SK-N-SH (cell line): ENCODE measurements at regions not wholly inside any gene's neighbourhood (a gene's known extent, or its start where the extent isn't known, plus 50 kb on each side); places are given as distances from the start of the nearest gene placed in this dataset.

Experiments used
- CTCF ChIA-PET: fragments of 300-600, 350-600 bp; formaldehyde crosslinking; extraction: SDS; loops from one replicate; lab custom pipeline; 2021; lab: Yijun Ruan, JAX
- POLR2A ChIA-PET: fragments of 350-600 bp; sonication (Branson Sonifier 250); formaldehyde crosslinking; extraction: SDS; loops from one replicate; lab custom pipeline; 2020; ENCODE audit warnings: antibody characterized with exemption, inconsistent platforms; lab: Yijun Ruan, JAX
- DNase-seq: peaks from one replicate; pipeline ENCODE4 v3.0.0; 2012
- H2AFZ ChIP-seq: fragments of 200-600 bp; sonication (generic); 2 replicates; pipeline ENCODE4 v1.8.1; 2016; ENCODE audit warnings: antibody characterized with exemption, mild to moderate bottlenecking, low read depth
- H3F3A ChIP-seq: fragments of 200-600 bp; sonication (generic); replicated peaks from 2 replicates; pipeline ENCODE3; 2016; ENCODE audit warnings: antibody characterized with exemption, mild to moderate bottlenecking; ENCODE audit not compliant: insufficient read depth
- H3K27ac ChIP-seq, 2 experiments: fragments of 200-500 bp in 1 of 2; fragments of 200-600 bp in 1 of 2; sonication (Bioruptor generic) in 1 of 2; sonication (generic), shearing (Covaris generic) in 1 of 2; 2 replicates each; pipeline versions ENCODE4 v1.5.1 to v1.6.1; 2014 to 2016; ENCODE audit warnings: low read depth in 2 of 2, inconsistent platforms in 1 of 2, low read length in 1 of 2, mild to moderate bottlenecking in 1 of 2, mixed read lengths in 1 of 2
- H3K27me3 ChIP-seq: fragments of 200-600 bp; sonication (generic), shearing (Covaris generic); 2 replicates; pipeline ENCODE4 v1.6.1; 2016; ENCODE audit warnings: mixed run types; ENCODE audit not compliant: insufficient read depth
- H3K36me3 ChIP-seq, 2 experiments: fragments of 200-500 bp in 1 of 2; fragments of 200-600 bp in 1 of 2; sonication (Bioruptor generic) in 1 of 2; sonication (generic) in 1 of 2; replicated peaks in 1 of 2; 2 replicates each; pipeline versions ENCODE3 to v1.5.1; 2014 to 2016; ENCODE audit warnings: low read length in 1 of 2, mild to moderate bottlenecking in 1 of 2; ENCODE audit not compliant: insufficient read depth in 2 of 2, control insufficient read depth in 1 of 2
- H3K4me1 ChIP-seq, 2 experiments: fragments of 200-500 bp in 1 of 2; fragments of 200-600 bp in 1 of 2; sonication (Bioruptor generic) in 1 of 2; sonication (generic), shearing (Covaris generic) in 1 of 2; 2 replicates each; pipeline versions ENCODE4 v1.5.1 to v1.6.1; 2014 to 2016; ENCODE audit warnings: low read depth in 1 of 2, low read length in 1 of 2, mixed run types in 1 of 2; ENCODE audit not compliant: insufficient read depth in 2 of 2, control insufficient read depth in 1 of 2
- H3K4me2 ChIP-seq: fragments of 200-600 bp; sonication (generic), shearing (Covaris generic); 2 replicates; pipeline ENCODE4 v1.6.1; 2017; ENCODE audit warnings: mixed run types
- H3K4me3 ChIP-seq, 2 experiments: fragments of 200-500 bp in 1 of 2; fragments of 200-600 bp in 1 of 2; sonication (Bioruptor generic) in 1 of 2; sonication (generic), shearing (Covaris generic) in 1 of 2; 2 replicates each; pipeline versions ENCODE4 v1.5.1 to v1.8.1; 2014 to 2016; ENCODE audit warnings: low read depth in 2 of 2, inconsistent platforms in 1 of 2, low read length in 1 of 2, mild to moderate bottlenecking in 1 of 2, mixed read lengths in 1 of 2, moderate library complexity in 1 of 2
- H3K79me2 ChIP-seq: fragments of 200-600 bp; sonication (generic); 2 replicates; pipeline ENCODE4 v1.8.1; 2017; ENCODE audit warnings: mild to moderate bottlenecking; ENCODE audit not compliant: insufficient read depth
- H3K9ac ChIP-seq: fragments of 200-600 bp; sonication (generic); 2 replicates; pipeline ENCODE4 v1.6.1; 2017; ENCODE audit warnings: mixed run types
- H3K9me2 ChIP-seq: fragments of 200-600 bp; sonication (generic); 2 replicates; pipeline ENCODE4 v1.6.1; 2017; ENCODE audit warnings: mixed run types
- H3K9me3 ChIP-seq: fragments of 200-600 bp; sonication (generic); 2 replicates; pipeline ENCODE4 v1.6.1; 2017; ENCODE audit warnings: mixed run types, mild to moderate bottlenecking, moderate library complexity
- H4K20me1 ChIP-seq: fragments of 200-600 bp; sonication (generic); 2 replicates; pipeline ENCODE4 v1.6.1; 2017; ENCODE audit warnings: mild to moderate bottlenecking, mixed run types; ENCODE audit not compliant: insufficient read depth
- CHD2 ChIP-seq: fragments of 150-350 bp; IDR thresholded peaks from 2 replicates; pipeline ENCODE4 v1.6.1; 2018; ENCODE audit warnings: low read length; ENCODE audit not compliant: partially characterized antibody
- FOSL2 ChIP-seq: IDR thresholded peaks from 2 replicates; pipeline ENCODE4 v1.4.0; 2012; ENCODE audit warnings: low read depth, mild to moderate bottlenecking, moderate library complexity, borderline replicate concordance
- FOXM1 ChIP-seq: IDR thresholded peaks from 2 replicates; pipeline ENCODE4 v1.4.0; 2012; ENCODE audit warnings: low read depth, mild to moderate bottlenecking
- JUND ChIP-seq: IDR thresholded peaks from 2 replicates; pipeline ENCODE4 v1.4.0; 2012
- MAX ChIP-seq: IDR thresholded peaks from 2 replicates; pipeline ENCODE4 v1.4.0; 2012; ENCODE audit warnings: low read depth
- MXI1 ChIP-seq: IDR thresholded peaks from 2 replicates; pipeline ENCODE4 v1.6.1; 2012; ENCODE audit warnings: mild to moderate bottlenecking, low read depth, low read length, improper control_type of control experiment
- NFIC ChIP-seq: IDR thresholded peaks from 2 replicates; pipeline ENCODE4 v1.4.0; 2012; ENCODE audit warnings: borderline replicate concordance
- NRF1 ChIP-seq: IDR thresholded peaks from 2 replicates; pipeline ENCODE4 v1.6.1; 2012; ENCODE audit warnings: low read depth, mild to moderate bottlenecking, low read length
- PBX3 ChIP-seq: IDR thresholded peaks from 2 replicates; pipeline ENCODE4; 2012
- RAD21 ChIP-seq: IDR thresholded peaks from 2 replicates; pipeline ENCODE4 v1.6.1; 2012; ENCODE audit warnings: mild to moderate bottlenecking, low read length
- REST ChIP-seq: IDR thresholded peaks from 2 replicates; pipeline ENCODE4 v1.6.1; 2012; ENCODE audit warnings: mild to moderate bottlenecking, low read depth, low read length, moderate library complexity
- RFX5 ChIP-seq: IDR thresholded peaks from 2 replicates; pipeline ENCODE4 v1.6.1; 2012; ENCODE audit warnings: mild to moderate bottlenecking, improper control_type of control experiment, low read length
- RXRA ChIP-seq: IDR thresholded peaks from 2 replicates; pipeline ENCODE4 v1.4.0; 2012; ENCODE audit warnings: low read depth, mild to moderate bottlenecking, borderline replicate concordance
- TAF1 ChIP-seq: IDR thresholded peaks from 2 replicates; pipeline ENCODE4 v1.6.1; 2012; ENCODE audit warnings: low read depth, mild to moderate bottlenecking, low read length, moderate library complexity, borderline replicate concordance
- USF2 ChIP-seq: fragments of 150-350 bp; IDR thresholded peaks from 2 replicates; pipeline ENCODE4 v1.6.1; 2017; ENCODE audit warnings: antibody characterized with exemption, low read length, low read depth, borderline replicate concordance
- ZBTB33 ChIP-seq: IDR thresholded peaks from 2 replicates; pipeline ENCODE4 v1.4.0; 2012; ENCODE audit warnings: low read depth, borderline replicate concordance
- WGBS: methylation state at CpG from one replicate; pipeline ENCODE4 v1.1.6; 2017; ENCODE audit warnings: low lambda C conversion rate; 5-methylcytosine and 5-hydroxymethylcytosine counted together

GRCh38 chr6:63440594-63440993 lies 120.8 kb upstream of the LGSN start:
- WGBS, result 53% methylated on average over 7 of the region's 16 CpGs
- CTCF ChIA-PET, result no interaction called here

GRCh38 chr6:63441266-63441956 lies 121.6 kb upstream of the LGSN start:
- CTCF ChIA-PET, result no interaction called here

More at GRCh38 chr6:63440594-63440993, 120.8 kb upstream of the LGSN start:
- no peaks in the 10 kb centered on the region for H3K36me3 ChIP-seq
- no peaks in the 10 kb centered on the region for H4K20me1 ChIP-seq
- no peak overlapping the region for H3K4me3 ChIP-seq
- H3K9ac ChIP-seq, result no peak overlapping the region
- H3K9me2 ChIP-seq, result no peaks in the 10 kb centered on the region
- H3K27ac ChIP-seq, result no peak overlapping the region
- no peaks in the 10 kb centered on the region for H3K79me2 ChIP-seq
- DNase-seq, result no peak
- H3K9me3 ChIP-seq, result no peaks in the 10 kb centered on the region
- no peak overlapping the region for H2AFZ ChIP-seq
- no peaks in the 10 kb centered on the region for H3K4me1 ChIP-seq
- H3K27me3 ChIP-seq, result peaks cover 6% of the 10 kb centered on the region; the same call in 1 of the 2 replicates
- no peak for TF ChIP-seq RFX5
- TF ChIP-seq FOXM1, result no peak
- no peak for TF ChIP-seq CHD2
- TF ChIP-seq NRF1, result no peak
- TF ChIP-seq RAD21, result no peak
- no peak for TF ChIP-seq USF2
- TF ChIP-seq MXI1, result no peak
- TF ChIP-seq FOSL2, result no peak
- no peak for TF ChIP-seq JUND
- TF ChIP-seq, all 33 proteins: peak for 0
- POLR2A ChIA-PET, result no interaction called here
- Histone ChIP-seq H3F3A (no peaks in the 10 kb centered on the region), H3K4me2 (no peak overlapping the region)

More at GRCh38 chr6:63441266-63441956, 121.6 kb upstream of the LGSN start:
- Histone ChIP-seq H3K9me2 (no peaks in the 10 kb centered on the region), H4K20me1 (no peaks in the 10 kb centered on the region), H3K27ac (no peak overlapping the region), H3K27me3 (peaks cover 2% of the 10 kb centered on the region; the same call in 1 of the 2 replicates), H3K79me2 (no peaks in the 10 kb centered on the region), H3F3A (no peaks in the 10 kb centered on the region), H3K4me1 (no peaks in the 10 kb centered on the region), H3K4me2 (no peak overlapping the region), H3K36me3 (no peaks in the 10 kb centered on the region), H3K9ac (no peak overlapping the region), H3K4me3 (no peak overlapping the region), H2AFZ (no peak overlapping the region), H3K9me3 (no peaks in the 10 kb centered on the region)
- WGBS, result 50% methylated on average over 18 of the region's 18 CpGs
- POLR2A ChIA-PET, result no interaction called here
- DNase-seq, result peak; percentile 14
- TF ChIP-seq PBX3 (no peak), TAF1 (no peak), REST (no peak), NFIC (no peak), RXRA (no peak), MAX (no peak), ZBTB33 (no peak)
